A204.1 (cell line): ENCODE measurements at regions not wholly inside any gene's neighbourhood (a gene's known extent, or its start where the extent isn't known, plus 50 kb on each side); places are given as distances from the start of the nearest gene placed in this dataset.

ENCODE experiments used
- FAIRE-seq: peaks from 2 replicates; lab custom pipeline; 2012; peaks lifted over from hg19 to GRCh38; lab: Jason Lieb, UNC

DNA sequence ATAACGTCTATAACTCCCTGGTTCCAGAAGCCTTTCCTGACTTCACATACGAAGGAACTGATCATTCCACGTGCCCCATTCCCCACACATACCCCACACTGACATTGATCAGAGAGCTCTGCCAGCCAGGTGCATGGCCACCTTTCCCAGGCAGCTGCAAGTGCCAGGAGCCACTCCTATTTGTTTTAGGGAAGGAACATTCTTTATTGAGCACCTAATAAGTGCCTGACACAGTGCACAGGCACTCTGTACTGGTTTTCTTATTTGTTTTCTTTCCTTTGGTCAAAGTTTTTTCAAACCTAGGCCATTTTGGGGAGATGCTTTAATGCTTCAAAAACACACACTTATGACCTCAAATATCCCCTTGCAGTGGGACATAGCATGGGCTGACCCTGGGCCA, 50.0 kb downstream of the PITPNM2 start:
- FAIRE-seq = no peak

DNA sequence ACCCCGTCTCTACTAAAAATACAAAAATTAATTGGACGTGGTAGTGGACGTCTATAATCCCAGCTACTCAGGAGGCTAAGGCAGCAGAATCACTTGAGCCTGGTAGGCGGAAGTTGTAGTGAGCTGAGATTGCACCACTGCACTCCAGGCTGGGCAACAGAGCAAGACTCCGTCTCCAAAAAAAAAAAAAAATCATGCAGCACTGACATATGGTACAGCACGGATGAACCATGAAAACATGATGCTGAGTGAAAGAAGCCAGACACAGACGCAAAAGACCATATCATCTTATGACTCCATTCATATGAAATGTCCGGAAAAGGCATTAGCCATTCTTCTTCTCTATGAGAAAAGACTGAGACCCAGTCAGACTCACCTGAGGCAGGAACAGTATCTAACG, 50.4 kb downstream of the PITPNM2 start:
- FAIRE-seq = no peak

DNA sequence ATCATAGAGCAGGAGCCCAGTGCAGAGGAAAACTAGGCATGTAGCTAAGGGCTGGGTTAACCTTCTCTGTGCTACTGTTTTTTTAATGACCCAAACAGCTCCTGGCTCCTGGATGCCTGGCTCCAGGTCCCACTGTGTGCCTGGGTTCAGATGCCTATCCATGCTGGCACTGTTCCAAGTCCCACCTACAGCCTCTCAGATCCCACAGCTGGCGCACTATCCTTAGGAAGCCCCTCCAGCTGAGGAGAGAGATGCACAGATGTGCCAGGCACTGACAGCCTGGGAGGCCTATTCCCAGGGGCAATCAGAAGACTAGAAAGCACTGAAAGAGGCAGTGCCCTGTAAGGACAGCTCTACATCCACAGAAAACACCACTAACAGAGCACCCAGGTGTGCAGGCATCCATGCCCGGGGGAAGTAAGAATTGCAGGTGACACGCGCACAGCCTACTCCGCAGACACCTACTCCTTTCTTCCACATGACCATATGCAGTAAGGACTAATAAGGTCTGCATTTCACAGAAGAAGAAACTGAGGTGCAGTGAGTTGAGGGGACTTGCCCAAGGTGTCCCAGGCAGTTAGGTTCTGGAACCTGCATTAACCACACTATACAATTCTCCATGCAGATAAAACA, 51.2 kb downstream of the PITPNM2 start:
- FAIRE-seq = no peak

- FAIRE-seq = no peak
Observed at GRCh38 chr12:123098780-123099179, 52.1 kb downstream of the PITPNM2 start.

DNA sequence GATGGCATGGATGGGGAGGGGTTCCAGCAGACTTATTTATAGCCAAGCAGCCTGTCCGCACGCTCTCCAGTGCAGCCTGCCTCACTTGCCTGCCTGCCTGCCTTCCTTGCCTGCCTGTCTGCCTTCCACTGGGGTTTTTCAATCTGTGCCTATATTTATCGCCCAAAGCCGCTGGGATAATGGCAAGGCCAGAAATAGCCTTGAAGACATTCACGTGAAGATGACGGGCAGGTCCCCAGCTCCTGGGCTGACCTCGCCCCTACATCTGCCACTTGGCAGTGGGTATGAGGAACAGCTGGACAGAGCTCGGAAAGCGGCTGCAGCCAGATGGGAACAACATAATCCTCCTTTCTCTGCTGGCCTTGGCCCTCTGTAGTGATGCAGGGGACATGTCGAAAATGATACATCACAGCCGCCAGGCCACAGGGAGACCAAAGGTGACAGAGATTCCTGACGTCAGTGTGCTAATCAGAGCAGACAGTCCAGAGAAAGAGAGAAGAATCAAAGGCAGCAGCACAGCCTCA, 53.3 kb downstream of the PITPNM2 start:
- no peak for FAIRE-seq

DNA sequence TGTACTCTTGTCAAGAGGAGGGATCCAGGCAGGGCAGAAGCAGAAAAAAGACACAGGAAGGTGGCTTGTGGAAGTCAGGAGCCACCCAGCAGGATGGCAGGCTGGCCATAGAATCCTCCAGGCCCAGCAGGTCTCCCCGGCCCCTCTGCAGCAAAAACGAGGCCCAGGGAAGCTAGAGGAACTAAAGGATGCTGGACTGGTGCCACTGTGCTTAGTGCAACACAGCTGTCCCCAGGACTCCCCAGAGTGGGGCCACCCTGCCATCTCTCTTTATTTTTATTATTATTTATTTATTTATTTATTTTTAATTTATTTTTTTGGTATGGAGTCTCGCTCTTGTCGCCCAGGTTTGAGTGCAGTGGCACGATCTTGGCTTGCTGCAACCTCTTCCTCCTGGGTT, 54.1 kb downstream of the PITPNM2 start:
- FAIRE-seq = no peak

GRCh38 chr12:123096182-123096581, 54.7 kb downstream of the PITPNM2 start:
- no peak for FAIRE-seq

DNA sequence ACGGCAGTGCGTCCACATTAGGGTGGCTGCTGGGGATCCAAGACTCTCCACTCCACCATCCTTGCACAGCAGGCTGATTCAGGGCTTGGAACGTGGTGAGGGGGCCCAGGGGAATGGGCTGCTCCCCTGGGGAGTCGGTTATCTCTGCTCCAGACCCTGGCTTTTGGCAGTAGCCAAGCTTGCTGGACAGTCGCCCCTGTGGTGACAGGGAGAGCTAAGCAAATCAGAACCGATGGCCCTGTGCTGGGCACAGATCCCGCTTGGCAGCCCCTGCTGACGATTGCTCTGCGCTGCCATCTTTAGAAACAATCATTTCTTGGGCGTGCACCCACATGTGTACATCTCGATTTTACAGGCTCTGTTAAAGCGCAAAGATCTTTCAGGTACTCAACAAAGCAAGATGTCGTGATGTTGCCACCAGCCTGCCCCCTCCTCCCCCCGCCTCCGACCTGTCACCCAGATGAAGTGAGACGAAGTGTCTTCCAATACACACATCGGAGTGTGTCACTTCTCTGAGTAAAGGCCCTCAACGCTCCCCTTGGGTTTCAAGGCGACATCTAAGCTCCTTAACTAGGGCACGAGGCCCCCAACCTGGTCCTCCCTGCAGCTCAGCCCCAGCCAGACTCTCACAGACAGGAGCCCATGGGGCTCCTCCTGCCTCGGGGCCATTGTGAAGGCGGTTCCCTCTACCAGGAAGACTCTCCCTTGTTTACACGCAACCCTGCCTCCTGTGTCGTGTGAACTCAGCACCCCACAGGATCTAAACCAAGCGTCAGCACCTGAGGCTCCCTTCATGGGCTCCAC, 55.6 kb downstream of the PITPNM2 start:
- FAIRE-seq = no peak

- FAIRE-seq = no peak
Observed at GRCh38 chr12:123094349-123095077, 56.4 kb downstream of the PITPNM2 start.

- FAIRE-seq = no peak
Observed at GRCh38 chr12:123092866-123093265, 58.0 kb downstream of the PITPNM2 start.

- FAIRE-seq = no peak
Observed at GRCh38 chr12:123091230-123092150, 59.4 kb downstream of the PITPNM2 start.

- FAIRE-seq = no peak
Observed at GRCh38 chr12:123089631-123090353, 61.1 kb downstream of the PITPNM2 start.

DNA sequence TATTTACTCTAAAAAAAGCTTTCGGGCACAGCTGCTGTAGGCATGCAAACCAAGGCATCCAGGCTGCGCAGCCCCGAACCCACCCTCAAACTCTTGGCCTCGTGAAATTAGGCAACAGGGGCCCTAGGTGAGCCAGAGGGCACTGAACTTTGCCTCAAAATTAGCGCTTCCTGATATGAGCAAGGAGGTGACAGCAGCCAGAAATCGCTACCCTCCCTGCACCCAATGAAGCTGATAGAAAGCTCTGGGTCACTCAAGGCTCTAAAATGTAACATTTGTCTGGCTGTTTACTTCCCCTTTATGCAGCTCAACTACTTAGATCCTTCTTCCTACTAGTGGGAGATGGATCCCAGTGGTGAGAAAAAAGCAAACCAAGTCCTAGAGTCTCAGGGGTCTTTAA, 61.8 kb downstream of the PITPNM2 start:
- FAIRE-seq = no peak

- FAIRE-seq = no peak
Observed at GRCh38 chr12:123085730-123086487, 65.0 kb downstream of the PITPNM2 start.

DNA sequence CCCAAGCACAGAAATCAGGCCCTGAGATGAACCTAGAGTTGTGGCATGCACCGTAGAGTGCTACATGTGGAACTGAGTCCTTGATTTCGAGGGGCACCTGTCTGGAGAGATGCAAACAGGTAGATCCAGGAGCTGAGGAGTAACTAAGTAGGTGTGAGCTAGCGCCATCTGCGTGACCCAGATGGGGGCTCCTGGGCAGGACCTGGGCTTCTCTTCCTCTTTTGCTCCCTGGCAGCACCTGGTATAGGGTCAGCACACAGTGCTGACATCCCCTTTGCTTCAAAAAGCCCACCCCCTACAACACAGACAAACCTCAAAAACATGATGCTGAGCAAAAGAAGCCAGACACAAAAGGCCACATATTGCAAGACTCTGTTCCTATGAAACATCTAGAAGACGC, 65.8 kb downstream of the PITPNM2 start:
- no peak for FAIRE-seq

DNA sequence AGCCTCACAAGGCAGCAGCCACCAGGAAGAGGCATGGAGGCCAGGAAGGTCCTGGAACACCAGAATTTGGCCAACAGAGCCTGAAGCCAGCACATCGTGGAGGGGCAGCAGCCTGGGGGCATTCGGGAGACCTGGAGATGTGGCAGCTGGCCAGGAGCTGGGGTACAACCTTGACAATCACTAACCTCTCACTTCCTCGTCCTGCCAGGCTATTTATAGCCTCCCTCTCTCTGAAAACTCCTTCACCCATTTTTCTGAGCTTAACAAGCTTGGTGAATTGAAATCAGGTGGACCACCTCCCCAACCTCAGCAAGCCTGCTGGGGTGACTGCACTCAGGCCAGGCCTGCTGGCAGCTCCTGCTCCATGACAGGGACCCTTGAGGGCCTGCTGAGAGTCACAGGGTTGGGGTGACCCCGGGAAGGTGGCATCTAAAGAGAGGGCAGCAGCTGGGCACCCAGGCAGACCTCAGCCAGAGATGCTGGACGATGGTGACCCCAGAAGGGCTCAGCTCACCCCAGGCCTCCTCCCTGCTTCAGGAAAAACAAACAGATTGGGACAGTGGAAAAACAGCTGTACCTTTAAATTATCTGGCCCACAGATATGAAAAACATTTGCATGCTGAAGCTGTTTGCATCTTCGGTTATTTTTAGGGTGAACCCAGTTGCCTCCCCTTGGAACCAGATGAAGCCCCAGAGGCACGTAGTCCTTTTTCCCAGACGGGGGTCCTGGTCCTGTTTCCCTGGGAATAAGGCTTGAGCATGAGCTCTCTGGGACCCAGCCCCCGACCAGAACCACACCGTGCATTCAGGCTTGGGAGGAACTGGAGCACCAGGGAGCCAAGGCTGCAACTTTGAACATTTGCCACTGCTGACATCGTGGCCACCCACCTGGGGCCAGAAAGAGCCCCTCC, 67.0 kb downstream of the PITPNM2 start:
- FAIRE-seq = no peak

- no peak for FAIRE-seq
Observed at GRCh38 chr12:123080634-123081033, 70.3 kb downstream of the PITPNM2 start.

GRCh38 chr12:123078531-123079155, 72.2 kb downstream of the PITPNM2 start:
- no peak for FAIRE-seq

- no peak for FAIRE-seq
Observed at GRCh38 chr12:123078120-123078465, 72.8 kb downstream of the PITPNM2 start.
